ENCODE measurements at regions not wholly inside any gene's neighbourhood (a gene's known extent, or its start where the extent isn't known, plus 50 kb on each side); places are given as distances from the start of the nearest gene placed in this dataset.

DNA sequence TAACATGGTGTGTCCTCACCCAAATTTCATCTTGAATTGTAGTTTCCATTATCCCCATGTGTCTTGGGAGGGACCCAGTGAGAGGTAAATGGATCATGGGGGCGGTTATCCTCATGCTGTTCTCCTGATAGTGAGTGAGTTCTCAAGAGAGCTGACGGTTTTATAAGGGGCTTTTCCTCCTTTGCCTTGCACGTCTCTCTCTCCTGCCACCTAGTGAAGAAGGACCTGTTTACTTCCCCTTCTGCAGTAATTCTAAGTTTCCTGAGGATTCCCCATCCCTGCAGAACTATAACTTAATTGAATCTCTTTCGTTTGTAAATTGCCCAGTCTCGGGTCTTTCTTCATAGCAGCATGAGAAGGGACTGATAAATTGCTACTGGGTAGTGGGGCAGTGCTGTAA lies 789.3 kb downstream of the FRK start:
- TF ChIP-seq EZH2 (IDR thresholded peaks at IDR 0.05; ENCODE audit: borderline replicate concordance, control insufficient read depth, low read depth, low read length) (no peak), NR2C2 (IDR thresholded peaks at IDR 0.05; ENCODE audit: borderline replicate concordance, control insufficient read depth, insufficient read length, low read depth) (no peak), POLR2A (IDR thresholded peaks at IDR 0.05; ENCODE audit: low read depth, low read length) (no peak), POLR2AphosphoS5 (IDR thresholded peaks at IDR 0.05; ENCODE audit: low read length) (no peak), EGR1 (IDR thresholded peaks at IDR 0.05; ENCODE audit: borderline replicate concordance in 1 of 2, low read depth in 2 of 2, low read length in 2 of 2) (no peak), ATF2 (IDR thresholded peaks at IDR 0.05; ENCODE audit: low read length) (no peak), CTCF (IDR thresholded peaks at IDR 0.05 in 2 of 3, conservative IDR thresholded peaks at IDR 0.05 in 1 of 3; ENCODE audit: control insufficient read depth in 2 of 3, extremely low read depth in 1 of 3, insufficient read depth in 1 of 3, low read depth in 3 of 3, low read length in 3 of 3) (no peak), CHD2 (IDR thresholded peaks at IDR 0.05; ENCODE audit: borderline replicate concordance, low read depth, low read length) (no peak), ZBTB40 (IDR thresholded peaks at IDR 0.05; ENCODE audit: borderline replicate concordance) (no peak), JUND (IDR thresholded peaks at IDR 0.05; ENCODE audit: low read depth, low read length) (no peak), FOXM1 (IDR thresholded peaks at IDR 0.05; ENCODE audit: low read depth, low read length) (no peak)
- TF ChIP-seq, protein P1, sequence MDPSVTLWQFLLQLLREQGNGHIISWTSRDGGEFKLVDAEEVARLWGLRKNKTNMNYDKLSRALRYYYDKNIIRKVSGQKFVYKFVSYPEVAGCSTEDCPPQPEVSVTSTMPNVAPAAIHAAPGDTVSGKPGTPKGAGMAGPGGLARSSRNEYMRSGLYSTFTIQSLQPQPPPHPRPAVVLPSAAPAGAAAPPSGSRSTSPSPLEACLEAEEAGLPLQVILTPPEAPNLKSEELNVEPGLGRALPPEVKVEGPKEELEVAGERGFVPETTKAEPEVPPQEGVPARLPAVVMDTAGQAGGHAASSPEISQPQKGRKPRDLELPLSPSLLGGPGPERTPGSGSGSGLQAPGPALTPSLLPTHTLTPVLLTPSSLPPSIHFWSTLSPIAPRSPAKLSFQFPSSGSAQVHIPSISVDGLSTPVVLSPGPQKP (IDR thresholded peaks at IDR 0.05; ENCODE audit: low read depth, low read length), result no peak
- TF ChIP-seq, protein P2, sequence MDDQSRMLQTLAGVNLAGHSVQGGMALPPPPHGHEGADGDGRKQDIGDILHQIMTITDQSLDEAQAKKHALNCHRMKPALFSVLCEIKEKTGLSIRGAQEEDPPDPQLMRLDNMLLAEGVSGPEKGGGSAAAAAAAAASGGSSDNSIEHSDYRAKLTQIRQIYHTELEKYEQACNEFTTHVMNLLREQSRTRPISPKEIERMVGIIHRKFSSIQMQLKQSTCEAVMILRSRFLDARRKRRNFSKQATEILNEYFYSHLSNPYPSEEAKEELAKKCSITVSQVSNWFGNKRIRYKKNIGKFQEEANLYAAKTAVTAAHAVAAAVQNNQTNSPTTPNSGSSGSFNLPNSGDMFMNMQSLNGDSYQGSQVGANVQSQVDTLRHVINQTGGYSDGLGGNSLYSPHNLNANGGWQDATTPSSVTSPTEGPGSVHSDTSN (IDR thresholded peaks at IDR 0.05; ENCODE audit: insufficient replicate concordance, low read depth, low read length), result no peak
